ENCODE measurements at regions not wholly inside any gene's neighbourhood (a gene's known extent, or its start where the extent isn't known, plus 50 kb on each side); places are given as distances from the start of the nearest gene placed in this dataset.

- TF ChIP-seq CTCF (IDR thresholded peaks at IDR 0.05; ENCODE audit: unreplicated experiment): no peak
- H3K36me3 Mint-ChIP-seq (ENCODE audit: low read depth, unreplicated experiment): no peaks in the 10 kb centered on the region
- H3K4me3 Mint-ChIP-seq (ENCODE audit: unreplicated experiment): no peak overlapping the region
- no peak for DNase-seq (ENCODE audit: low spot score)
- H3K27ac Mint-ChIP-seq (ENCODE audit: unreplicated experiment): no peak overlapping the region
- no peaks in the 10 kb centered on the region for H3K4me1 Mint-ChIP-seq (ENCODE audit: unreplicated experiment)
- no peaks in the 10 kb centered on the region for H3K9me3 Mint-ChIP-seq (ENCODE audit: unreplicated experiment)
- H3K27me3 Mint-ChIP-seq (ENCODE audit: unreplicated experiment): no peaks in the 10 kb centered on the region
Measured at GRCh38 chr2:12852135-12852534, 135.4 kb downstream of the TRIB2 start.

GRCh38 chr2:12854001-12854530 is 137.3 kb downstream of the TRIB2 start:
- Mint-ChIP-seq H3K4me1 (ENCODE audit: unreplicated experiment) (no peaks in the 10 kb centered on the region), H3K27me3 (ENCODE audit: unreplicated experiment) (no peaks in the 10 kb centered on the region), H3K9me3 (ENCODE audit: unreplicated experiment) (no peaks in the 10 kb centered on the region), H3K36me3 (ENCODE audit: low read depth, unreplicated experiment) (no peaks in the 10 kb centered on the region), H3K27ac (ENCODE audit: unreplicated experiment) (no peak overlapping the region), H3K4me3 (ENCODE audit: unreplicated experiment) (no peak overlapping the region)
- no peak for TF ChIP-seq CTCF (IDR thresholded peaks at IDR 0.05; ENCODE audit: unreplicated experiment)
- no peak for DNase-seq (ENCODE audit: low spot score)

DNA sequence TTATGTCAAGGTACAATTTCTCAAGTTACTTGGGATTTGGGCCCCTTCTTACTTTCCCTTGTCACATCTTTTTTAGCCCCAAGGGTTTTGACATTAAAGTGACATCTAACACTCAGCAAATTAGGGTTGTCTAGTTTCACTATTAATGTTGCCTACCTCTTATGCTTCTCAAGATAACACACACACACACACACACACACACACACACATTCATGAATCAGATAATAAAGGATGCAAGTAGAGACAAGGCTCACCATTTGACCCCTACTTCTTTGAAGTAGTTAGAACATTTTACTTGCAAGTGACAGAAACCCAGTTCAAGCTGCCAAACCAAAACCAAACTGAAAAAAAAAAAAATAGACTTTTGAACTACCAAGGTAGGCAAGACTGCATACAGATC is 138.8 kb downstream of the TRIB2 start:
- no peaks in the 10 kb centered on the region for H3K36me3 Mint-ChIP-seq (ENCODE audit: low read depth, unreplicated experiment)
- H3K27ac Mint-ChIP-seq (ENCODE audit: unreplicated experiment): no peak overlapping the region
- no peak for TF ChIP-seq CTCF (IDR thresholded peaks at IDR 0.05; ENCODE audit: unreplicated experiment)
- H3K9me3 Mint-ChIP-seq (ENCODE audit: unreplicated experiment): peaks cover 9% of the 10 kb centered on the region
- H3K4me3 Mint-ChIP-seq (ENCODE audit: unreplicated experiment): no peak overlapping the region
- H3K27me3 Mint-ChIP-seq (ENCODE audit: unreplicated experiment): no peaks in the 10 kb centered on the region
- H3K4me1 Mint-ChIP-seq (ENCODE audit: unreplicated experiment): no peaks in the 10 kb centered on the region
- DNase-seq (ENCODE audit: low spot score): no peak

- H3K4me1 Mint-ChIP-seq (ENCODE audit: unreplicated experiment): no peaks in the 10 kb centered on the region
- TF ChIP-seq CTCF (IDR thresholded peaks at IDR 0.05; ENCODE audit: unreplicated experiment): no peak
- no peak overlapping the region for H3K4me3 Mint-ChIP-seq (ENCODE audit: unreplicated experiment)
- DNase-seq (ENCODE audit: low spot score): no peak
- peaks cover 14% of the 10 kb centered on the region for H3K9me3 Mint-ChIP-seq (ENCODE audit: unreplicated experiment)
- peaks cover 2% of the 10 kb centered on the region for H3K27me3 Mint-ChIP-seq (ENCODE audit: unreplicated experiment)
- H3K27ac Mint-ChIP-seq (ENCODE audit: unreplicated experiment): no peak overlapping the region
- no peaks in the 10 kb centered on the region for H3K36me3 Mint-ChIP-seq (ENCODE audit: low read depth, unreplicated experiment)
Measured at GRCh38 chr2:12856934-12857601, 140.3 kb downstream of the TRIB2 start.

- no peak for DNase-seq (ENCODE audit: low spot score)
- Mint-ChIP-seq H3K36me3 (ENCODE audit: low read depth, unreplicated experiment) (no peaks in the 10 kb centered on the region), H3K4me1 (ENCODE audit: unreplicated experiment) (no peaks in the 10 kb centered on the region), H3K27ac (ENCODE audit: unreplicated experiment) (no peak overlapping the region), H3K9me3 (ENCODE audit: unreplicated experiment) (peaks cover 14% of the 10 kb centered on the region), H3K4me3 (ENCODE audit: unreplicated experiment) (no peak overlapping the region), H3K27me3 (ENCODE audit: unreplicated experiment) (peaks cover 2% of the 10 kb centered on the region)
- TF ChIP-seq CTCF (IDR thresholded peaks at IDR 0.05; ENCODE audit: unreplicated experiment): no peak
Measured at GRCh38 chr2:12857891-12858290, 141.2 kb downstream of the TRIB2 start.
